Esophagus muscularis mucosa (tissue), 4 donors: ENCODE measurements at regions not wholly inside any gene's neighbourhood (a gene's known extent, or its start where the extent isn't known, plus 50 kb on each side); places are given as distances from the start of the nearest gene placed in this dataset.
A peak's percentile ranks its signal among the peaks of the same experiment; 100 is the strongest.

Experiments used
- DNase-seq: peaks from one replicate; pipeline ENCODE4 v3.0.0-alpha.2; 2017; ENCODE audit errors: extremely low spot score
- H3K27ac ChIP-seq, 4 donors: fragments of 200-600 bp; sonication (generic); replicated peaks in 1 of 4; 1 replicate in 3 of 4; 2 replicates in 1 of 4; pipeline ENCODE4 v1.5.1; 2016 to 2019; ENCODE audit warnings: mild to moderate bottlenecking in 1 of 4
- H3K27me3 ChIP-seq, 4 donors: fragments of 200-600 bp; sonication (generic); one replicate each; pipeline versions ENCODE4 v1.5.1 to v1.6.0; 2016 to 2019
- H3K36me3 ChIP-seq, 4 donors: fragments of 200-600 bp; sonication (generic); one replicate each; pipeline ENCODE4 v1.5.1; 2016 to 2019
- H3K4me1 ChIP-seq, 4 donors: fragments of 200-600 bp; sonication (generic); one replicate each; pipeline ENCODE4 v1.5.1; 2016 to 2019
- H3K4me3 ChIP-seq, 4 donors: fragments of 200-600 bp; sonication (generic); 1 replicate in 2 of 4; 2 replicates in 2 of 4; pipeline ENCODE4 v1.5.1; 2016 to 2019; ENCODE audit warnings: mild to moderate bottlenecking in 4 of 4, moderate library complexity in 1 of 4
- H3K9me3 ChIP-seq, 4 donors: fragments of 200-600 bp; sonication (generic); 1 replicate in 3 of 4; 2 replicates in 1 of 4; pipeline ENCODE4 v1.5.1; 2016 to 2019
- CTCF ChIP-seq, 3 experiments: fragments of 200-600 bp in 2 of 3; fragments of 450-650 bp in 1 of 3; sonication (generic) in 2 of 3; IDR thresholded peaks; one replicate each; pipeline ENCODE4 v1.5.1; 2017 to 2019; ENCODE audit warnings: antibody characterized with exemption in 3 of 3, mild to moderate bottlenecking in 2 of 3, moderate library complexity in 1 of 3
- EP300 ChIP-seq: sonication (generic); formaldehyde crosslinking; IDR thresholded peaks from one replicate; pipeline ENCODE4 v1.6.1; 2017; ENCODE audit warnings: antibody characterized with exemption
- POLR2A ChIP-seq: fragments of 450-650 bp; IDR thresholded peaks from one replicate; pipeline ENCODE4 v1.6.1; 2017; ENCODE audit warnings: antibody characterized with exemption, moderate library complexity, mild to moderate bottlenecking, low read depth
- POLR2AphosphoS5 ChIP-seq, 2 donors: sonication (generic); formaldehyde crosslinking; IDR thresholded peaks; one replicate each; pipeline ENCODE4 v1.6.1; 2017; ENCODE audit warnings: antibody characterized with exemption in 2 of 2
- WGBS: methylation state at CpG from one replicate; pipeline ENCODE4 v1.1.5; 2018; 5-methylcytosine and 5-hydroxymethylcytosine counted together
- intact Hi-C: fragments of 100-400 bp; cut with DNase I; formaldehyde crosslinking; loops from one replicate; pipeline ENCODE4 v1.15.1; 2023

DNA sequence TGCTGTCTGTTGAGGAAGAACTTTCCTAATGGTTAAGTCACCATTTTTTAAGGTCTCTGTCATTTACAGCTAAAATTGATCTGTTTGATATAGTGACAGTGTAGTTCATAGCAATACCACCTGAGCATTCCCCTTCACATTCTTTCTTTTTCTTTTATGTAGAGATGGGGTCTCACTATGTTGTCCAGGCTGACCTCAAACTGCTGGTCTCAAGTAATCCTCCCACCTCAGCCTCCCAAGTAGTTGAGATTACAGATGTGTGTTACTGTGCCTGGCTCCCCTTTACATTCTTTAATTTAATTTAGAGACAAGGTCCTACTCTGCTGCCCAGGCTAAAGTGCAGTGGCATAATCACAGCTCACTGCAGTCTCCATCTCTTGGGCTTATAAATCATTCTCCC is 72.7 kb upstream of the ACVR1 start:
- TF ChIP-seq EP300 (no peak), POLR2AphosphoS5 (IDR thresholded peaks at IDR 0.05) (no peak), CTCF (IDR thresholded peaks at IDR 0.05) (no peak), POLR2A (no peak)
- no peaks in the 10 kb centered on the region for H3K4me1 ChIP-seq
- H3K27ac ChIP-seq = no peak overlapping the region
- H3K4me3 ChIP-seq = no peak overlapping the region
- no peaks in the 10 kb centered on the region for H3K9me3 ChIP-seq
- no peak for DNase-seq
- H3K36me3 ChIP-seq = no peaks in the 10 kb centered on the region
- H3K27me3 ChIP-seq = no peaks in the 10 kb centered on the region
- intact Hi-C loops = no loop called here

DNA sequence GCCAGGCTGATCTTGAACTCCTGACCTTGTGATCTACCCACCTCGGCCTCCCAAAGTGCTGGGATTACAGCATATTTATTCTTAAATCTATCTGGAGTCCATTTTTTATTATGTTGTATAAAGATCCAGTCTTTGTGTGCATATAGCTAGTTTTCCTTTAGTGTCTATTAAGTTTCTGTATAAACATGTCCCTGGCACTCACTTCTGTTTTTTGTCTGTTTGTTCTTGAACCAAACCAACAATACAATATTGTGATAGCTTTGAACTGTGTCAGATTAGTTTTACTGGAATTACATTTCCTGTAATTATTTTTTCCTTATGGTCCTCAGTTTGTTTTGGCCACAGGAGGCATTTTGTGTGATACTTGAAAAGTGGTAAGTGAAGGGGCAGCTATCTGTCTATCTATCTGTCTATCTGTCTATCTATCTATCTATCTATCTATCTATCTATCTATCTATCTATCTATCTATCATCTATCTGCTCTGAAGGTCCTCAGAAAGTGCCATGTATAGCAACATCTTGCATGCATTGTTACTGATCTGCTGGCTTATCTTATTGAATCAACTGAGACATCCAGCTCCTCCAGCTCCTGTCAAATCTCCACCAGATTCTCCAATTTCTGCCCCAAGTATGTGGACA is 70.9 kb upstream of the ACVR1 start:
- no peak overlapping the region for H3K27ac ChIP-seq
- no peak for DNase-seq
- H3K36me3 ChIP-seq = no peaks in the 10 kb centered on the region
- TF ChIP-seq POLR2A (no peak), EP300 (no peak), POLR2AphosphoS5 (IDR thresholded peaks at IDR 0.05) (no peak), CTCF (IDR thresholded peaks at IDR 0.05) (no peak)
- no peaks in the 10 kb centered on the region for H3K27me3 ChIP-seq
- no peak overlapping the region for H3K4me3 ChIP-seq
- WGBS = 91% methylated on average over 1 of the region's 1 CpG
- no peaks in the 10 kb centered on the region for H3K4me1 ChIP-seq
- H3K9me3 ChIP-seq = no peaks in the 10 kb centered on the region
- intact Hi-C loops = no loop called here

DNA sequence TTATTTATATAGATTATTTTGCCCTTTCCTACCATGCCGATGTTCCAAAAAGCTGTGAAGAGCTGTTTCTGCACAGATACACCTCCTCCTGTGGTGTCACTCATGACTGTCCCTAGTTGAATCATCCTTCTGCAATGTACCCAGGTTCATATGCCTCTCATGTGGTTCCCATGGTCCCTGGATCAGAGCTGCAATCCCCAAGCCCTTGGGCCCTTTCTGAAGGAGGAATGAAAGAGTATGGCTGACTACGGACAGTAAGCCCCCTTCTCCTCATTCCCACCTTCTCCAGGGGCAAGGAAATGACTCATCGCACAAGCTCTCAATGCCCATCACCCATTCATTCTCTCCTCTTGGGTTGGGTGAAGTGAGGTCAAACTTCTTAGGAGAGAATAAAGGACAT is 63.9 kb upstream of the ACVR1 start:
- no peaks in the 10 kb centered on the region for H3K9me3 ChIP-seq
- DNase-seq = peak; percentile 12
- no peak for TF ChIP-seq CTCF (IDR thresholded peaks at IDR 0.05)
- WGBS = 96% methylated on average over 3 of the region's 3 CpGs
- no peaks in the 10 kb centered on the region for H3K4me1 ChIP-seq
- H3K27me3 ChIP-seq = no peaks in the 10 kb centered on the region
- no peaks in the 10 kb centered on the region for H3K36me3 ChIP-seq
- no peak overlapping the region for H3K4me3 ChIP-seq
- intact Hi-C loops = no loop called here
- no peak overlapping the region for H3K27ac ChIP-seq

DNA sequence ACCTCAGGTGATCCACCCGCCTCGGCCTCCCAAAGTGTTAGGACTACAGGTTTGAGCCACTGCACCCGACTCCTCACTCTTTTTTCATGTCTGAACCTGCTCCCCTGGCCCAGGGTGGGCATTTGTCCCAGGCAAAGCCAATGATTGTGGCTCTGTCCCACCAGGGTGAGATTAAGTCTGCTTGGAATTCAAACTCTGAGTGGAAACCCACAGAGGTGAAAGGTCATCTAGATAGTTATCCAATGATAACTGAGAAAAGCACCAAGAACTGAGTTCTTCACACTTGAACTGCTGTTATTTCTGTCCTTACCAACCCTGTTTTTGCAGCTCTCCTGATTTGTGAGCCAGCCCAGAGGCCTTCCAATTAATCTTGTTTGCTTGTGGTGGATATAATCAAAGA is 62.4 kb upstream of the ACVR1 start:
- 97% methylated on average over 3 of the region's 3 CpGs for WGBS
- H3K27ac ChIP-seq = no peak overlapping the region
- H3K4me1 ChIP-seq = no peaks in the 10 kb centered on the region
- TF ChIP-seq POLR2A = no peak
- TF ChIP-seq CTCF (IDR thresholded peaks at IDR 0.05) = no peak
- TF ChIP-seq EP300 = no peak
- no peak for TF ChIP-seq POLR2AphosphoS5 (IDR thresholded peaks at IDR 0.05)
- no peak overlapping the region for H3K4me3 ChIP-seq
- no peaks in the 10 kb centered on the region for H3K27me3 ChIP-seq
- no peaks in the 10 kb centered on the region for H3K9me3 ChIP-seq
- peak; percentile 85 for DNase-seq
- intact Hi-C loops = no loop called here
- no peaks in the 10 kb centered on the region for H3K36me3 ChIP-seq

GRCh38 chr2:157936406-157936805 is 60.3 kb upstream of the ACVR1 start:
- no peak for DNase-seq
- Histone ChIP-seq H3K4me1 (no peaks in the 10 kb centered on the region), H3K36me3 (no peaks in the 10 kb centered on the region), H3K27ac (no peak overlapping the region), H3K4me3 (no peak overlapping the region), H3K9me3 (no peaks in the 10 kb centered on the region), H3K27me3 (no peaks in the 10 kb centered on the region)
- no peak for TF ChIP-seq CTCF (IDR thresholded peaks at IDR 0.05)
- no peak for TF ChIP-seq POLR2AphosphoS5 (IDR thresholded peaks at IDR 0.05)
- TF ChIP-seq EP300 = no peak
- TF ChIP-seq POLR2A = no peak
- 100% methylated on average over 1 of the region's 1 CpG for WGBS
- intact Hi-C loops = no loop called here
